ENCODE measurements at regions not wholly inside any gene's neighbourhood (a gene's known extent, or its start where the extent isn't known, plus 50 kb on each side); places are given as distances from the start of the nearest gene placed in this dataset.

GRCh38 chr1:68831281-68831680 lies 334.4 kb upstream of the DEPDC1 start:
- peaks cover 10% of the 10 kb centered on the region for H3K4me1 Mint-ChIP-seq
- H3K9me3 Mint-ChIP-seq: peaks cover 29% of the 10 kb centered on the region
- peaks cover 13% of the 10 kb centered on the region for H3K36me3 Mint-ChIP-seq
- TF ChIP-seq, protein P1, sequence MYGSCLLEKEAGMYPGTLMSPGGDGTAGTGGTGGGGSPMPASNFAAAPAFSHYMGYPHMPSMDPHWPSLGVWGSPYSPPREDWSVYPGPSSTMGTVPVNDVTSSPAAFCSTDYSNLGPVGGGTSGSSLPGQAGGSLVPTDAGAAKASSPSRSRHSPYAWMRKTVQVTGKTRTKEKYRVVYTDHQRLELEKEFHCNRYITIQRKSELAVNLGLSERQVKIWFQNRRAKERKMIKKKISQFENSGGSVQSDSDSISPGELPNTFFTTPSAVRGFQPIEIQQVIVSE (CRISPR knock-in tag; IDR thresholded peaks at IDR 0.05; ENCODE audit: borderline replicate concordance): no peak
- no peak for TF ChIP-seq NFATC4 (CRISPR knock-in tag; IDR thresholded peaks at IDR 0.05)
- TF ChIP-seq CREM (CRISPR knock-in tag; IDR thresholded peaks at IDR 0.05): no peak
- TF ChIP-seq ATF3 (CRISPR knock-in tag; conservative IDR thresholded peaks at IDR 0.05): no peak
- TF ChIP-seq, protein P2, sequence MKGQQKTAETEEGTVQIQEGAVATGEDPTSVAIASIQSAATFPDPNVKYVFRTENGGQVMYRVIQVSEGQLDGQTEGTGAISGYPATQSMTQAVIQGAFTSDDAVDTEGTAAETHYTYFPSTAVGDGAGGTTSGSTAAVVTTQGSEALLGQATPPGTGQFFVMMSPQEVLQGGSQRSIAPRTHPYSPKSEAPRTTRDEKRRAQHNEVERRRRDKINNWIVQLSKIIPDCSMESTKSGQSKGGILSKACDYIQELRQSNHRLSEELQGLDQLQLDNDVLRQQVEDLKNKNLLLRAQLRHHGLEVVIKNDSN (CRISPR knock-in tag; IDR thresholded peaks at IDR 0.05): no peak
- no peak for TF ChIP-seq FOXK1 (CRISPR knock-in tag; IDR thresholded peaks at IDR 0.05)
- TF ChIP-seq, protein P3, sequence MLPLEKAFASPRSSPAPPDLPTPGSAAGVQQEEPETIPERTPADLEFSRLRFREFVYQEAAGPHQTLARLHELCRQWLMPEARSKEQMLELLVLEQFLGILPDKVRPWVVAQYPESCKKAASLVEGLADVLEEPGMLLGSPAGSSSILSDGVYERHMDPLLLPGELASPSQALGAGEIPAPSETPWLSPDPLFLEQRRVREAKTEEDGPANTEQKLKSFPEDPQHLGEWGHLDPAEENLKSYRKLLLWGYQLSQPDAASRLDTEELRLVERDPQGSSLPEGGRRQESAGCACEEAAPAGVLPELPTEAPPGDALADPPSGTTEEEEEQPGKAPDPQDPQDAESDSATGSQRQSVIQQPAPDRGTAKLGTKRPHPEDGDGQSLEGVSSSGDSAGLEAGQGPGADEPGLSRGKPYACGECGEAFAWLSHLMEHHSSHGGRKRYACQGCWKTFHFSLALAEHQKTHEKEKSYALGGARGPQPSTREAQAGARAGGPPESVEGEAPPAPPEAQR (CRISPR knock-in tag; IDR thresholded peaks at IDR 0.05): no peak
- no peak for TF ChIP-seq ATF2 (CRISPR knock-in tag; IDR thresholded peaks at IDR 0.05; ENCODE audit: borderline replicate concordance, low read depth)
- TF ChIP-seq, protein P4, sequence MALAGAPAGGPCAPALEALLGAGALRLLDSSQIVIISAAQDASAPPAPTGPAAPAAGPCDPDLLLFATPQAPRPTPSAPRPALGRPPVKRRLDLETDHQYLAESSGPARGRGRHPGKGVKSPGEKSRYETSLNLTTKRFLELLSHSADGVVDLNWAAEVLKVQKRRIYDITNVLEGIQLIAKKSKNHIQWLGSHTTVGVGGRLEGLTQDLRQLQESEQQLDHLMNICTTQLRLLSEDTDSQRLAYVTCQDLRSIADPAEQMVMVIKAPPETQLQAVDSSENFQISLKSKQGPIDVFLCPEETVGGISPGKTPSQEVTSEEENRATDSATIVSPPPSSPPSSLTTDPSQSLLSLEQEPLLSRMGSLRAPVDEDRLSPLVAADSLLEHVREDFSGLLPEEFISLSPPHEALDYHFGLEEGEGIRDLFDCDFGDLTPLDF (CRISPR knock-in tag; IDR thresholded peaks at IDR 0.05): no peak
- no peak for TF ChIP-seq CREB1 (CRISPR knock-in tag; IDR thresholded peaks at IDR 0.05)
- no peak for TF ChIP-seq CBFB (CRISPR knock-in tag; IDR thresholded peaks at IDR 0.05; ENCODE audit: low read depth)
- TF ChIP-seq ZNF396 (CRISPR knock-in tag; IDR thresholded peaks at IDR 0.05; ENCODE audit: borderline replicate concordance): no peak
- no peak for TF ChIP-seq GRHL2 (CRISPR knock-in tag; IDR thresholded peaks at IDR 0.05; ENCODE audit: insufficient replicate concordance, severe bottlenecking)
- no peak for TF ChIP-seq ZNF416 (CRISPR knock-in tag; IDR thresholded peaks at IDR 0.05)
- TF ChIP-seq, protein P5, sequence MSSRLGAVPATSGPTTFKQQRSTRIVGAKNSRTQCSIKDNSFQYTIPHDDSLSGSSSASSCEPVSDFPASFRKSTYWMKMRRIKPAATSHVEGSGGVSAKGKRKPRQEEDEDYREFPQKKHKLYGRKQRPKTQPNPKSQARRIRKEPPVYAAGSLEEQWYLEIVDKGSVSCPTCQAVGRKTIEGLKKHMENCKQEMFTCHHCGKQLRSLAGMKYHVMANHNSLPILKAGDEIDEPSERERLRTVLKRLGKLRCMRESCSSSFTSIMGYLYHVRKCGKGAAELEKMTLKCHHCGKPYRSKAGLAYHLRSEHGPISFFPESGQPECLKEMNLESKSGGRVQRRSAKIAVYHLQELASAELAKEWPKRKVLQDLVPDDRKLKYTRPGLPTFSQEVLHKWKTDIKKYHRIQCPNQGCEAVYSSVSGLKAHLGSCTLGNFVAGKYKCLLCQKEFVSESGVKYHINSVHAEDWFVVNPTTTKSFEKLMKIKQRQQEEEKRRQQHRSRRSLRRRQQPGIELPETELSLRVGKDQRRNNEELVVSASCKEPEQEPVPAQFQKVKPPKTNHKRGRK (CRISPR knock-in tag; IDR thresholded peaks at IDR 0.05; ENCODE audit: borderline replicate concordance): no peak
- ChIA-PET CTCF (no interaction called here), POLR2A (no interaction called here)
- H3K4me3 Mint-ChIP-seq: no peak overlapping the region
- H3K27me3 Mint-ChIP-seq (ENCODE audit: low read depth): no peaks in the 10 kb centered on the region
- DNase-seq (ENCODE audit: low spot score) (no peak), ATAC-seq (no peak)
- no peak overlapping the region for H3K27ac Mint-ChIP-seq

GRCh38 chr1:68848017-68848416 lies 351.1 kb upstream of the DEPDC1 start:
- ChIA-PET POLR2A (no interaction called here), CTCF (no interaction called here)
- Mint-ChIP-seq H3K36me3 (no peaks in the 10 kb centered on the region), H3K27me3 (ENCODE audit: low read depth) (no peaks in the 10 kb centered on the region), H3K4me3 (no peak overlapping the region), H3K4me1 (peaks cover 4% of the 10 kb centered on the region), H3K9me3 (no peaks in the 10 kb centered on the region), H3K27ac (no peak overlapping the region)
- DNase-seq (ENCODE audit: low spot score) (no peak), ATAC-seq (no peak)
- no peak for TF ChIP-seq ZNF317 (CRISPR knock-in tag; IDR thresholded peaks at IDR 0.05; ENCODE audit: borderline replicate concordance, low read depth)
- TF ChIP-seq OVOL2 (CRISPR knock-in tag; IDR thresholded peaks at IDR 0.05; ENCODE audit: borderline replicate concordance): no peak
- TF ChIP-seq, protein P6, sequence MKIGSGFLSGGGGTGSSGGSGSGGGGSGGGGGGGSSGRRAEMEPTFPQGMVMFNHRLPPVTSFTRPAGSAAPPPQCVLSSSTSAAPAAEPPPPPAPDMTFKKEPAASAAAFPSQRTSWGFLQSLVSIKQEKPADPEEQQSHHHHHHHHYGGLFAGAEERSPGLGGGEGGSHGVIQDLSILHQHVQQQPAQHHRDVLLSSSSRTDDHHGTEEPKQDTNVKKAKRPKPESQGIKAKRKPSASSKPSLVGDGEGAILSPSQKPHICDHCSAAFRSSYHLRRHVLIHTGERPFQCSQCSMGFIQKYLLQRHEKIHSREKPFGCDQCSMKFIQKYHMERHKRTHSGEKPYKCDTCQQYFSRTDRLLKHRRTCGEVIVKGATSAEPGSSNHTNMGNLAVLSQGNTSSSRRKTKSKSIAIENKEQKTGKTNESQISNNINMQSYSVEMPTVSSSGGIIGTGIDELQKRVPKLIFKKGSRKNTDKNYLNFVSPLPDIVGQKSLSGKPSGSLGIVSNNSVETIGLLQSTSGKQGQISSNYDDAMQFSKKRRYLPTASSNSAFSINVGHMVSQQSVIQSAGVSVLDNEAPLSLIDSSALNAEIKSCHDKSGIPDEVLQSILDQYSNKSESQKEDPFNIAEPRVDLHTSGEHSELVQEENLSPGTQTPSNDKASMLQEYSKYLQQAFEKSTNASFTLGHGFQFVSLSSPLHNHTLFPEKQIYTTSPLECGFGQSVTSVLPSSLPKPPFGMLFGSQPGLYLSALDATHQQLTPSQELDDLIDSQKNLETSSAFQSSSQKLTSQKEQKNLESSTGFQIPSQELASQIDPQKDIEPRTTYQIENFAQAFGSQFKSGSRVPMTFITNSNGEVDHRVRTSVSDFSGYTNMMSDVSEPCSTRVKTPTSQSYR (CRISPR knock-in tag; IDR thresholded peaks at IDR 0.05): no peak

Data from WTC11 (cell line).